Trophoblast cell (in vitro differentiated cells and primary cell): ENCODE measurements at regions not wholly inside any gene's neighbourhood (a gene's known extent, or its start where the extent isn't known, plus 50 kb on each side); places are given as distances from the start of the nearest gene placed in this dataset.

Experiments
- DNase-seq, 2 donors: peaks; one replicate each; pipeline ENCODE4 v3.0.0-alpha.2; 2016
- H2AFZ ChIP-seq: 2 replicates; pipeline ENCODE4 v1.6.1; 2013; ENCODE audit warnings: low read length, moderate library complexity, mild to moderate bottlenecking; ENCODE audit not compliant: insufficient read depth, poor library complexity
- H2AK5ac ChIP-seq: 2 replicates; pipeline ENCODE4 v1.6.1; 2013; ENCODE audit warnings: mild to moderate bottlenecking, low read length
- H2BK120ac ChIP-seq: 2 replicates; pipeline ENCODE4 v1.6.1; 2013; ENCODE audit warnings: low read length, mild to moderate bottlenecking, moderate library complexity; ENCODE audit not compliant: insufficient read depth, poor library complexity
- H2BK12ac ChIP-seq: 2 replicates; pipeline ENCODE4 v1.6.1; 2013; ENCODE audit warnings: mild to moderate bottlenecking, low read length, moderate library complexity
- H2BK5ac ChIP-seq: 2 replicates; pipeline ENCODE4 v1.6.1; 2013; ENCODE audit warnings: low read length, low read depth, moderate library complexity, mild to moderate bottlenecking; ENCODE audit not compliant: poor library complexity
- H3K14ac ChIP-seq: 2 replicates; pipeline ENCODE4 v1.6.1; 2013; ENCODE audit warnings: mild to moderate bottlenecking, low read length
- H3K18ac ChIP-seq: 2 replicates; pipeline ENCODE4 v1.6.1; 2013; ENCODE audit warnings: mild to moderate bottlenecking, low read length
- H3K23ac ChIP-seq: 2 replicates; pipeline ENCODE4 v1.6.1; 2013; ENCODE audit warnings: low read length
- H3K27ac ChIP-seq: 2 replicates; pipeline ENCODE4 v1.5.1; 2013; ENCODE audit warnings: low read depth, mild to moderate bottlenecking, inconsistent platforms, low read length, moderate library complexity
- H3K27me3 ChIP-seq: 2 replicates; pipeline ENCODE4 v1.6.1; 2013; ENCODE audit warnings: inconsistent platforms, mild to moderate bottlenecking, low read length, moderate library complexity; ENCODE audit not compliant: insufficient read depth
- H3K36me3 ChIP-seq, 2 experiments: 1 replicate in 1 of 2; 2 replicates in 1 of 2; pipeline ENCODE4 v1.6.1; 2013; ENCODE audit warnings: low read length in 2 of 2, mild to moderate bottlenecking in 2 of 2, moderate library complexity in 1 of 2; ENCODE audit not compliant: insufficient read depth in 2 of 2, control insufficient read depth in 1 of 2
- H3K4ac ChIP-seq: 2 replicates; pipeline ENCODE4 v1.6.1; 2013; ENCODE audit warnings: low read depth, mild to moderate bottlenecking, low read length, moderate library complexity
- H3K4me1 ChIP-seq, 2 experiments: 1 replicate in 1 of 2; 2 replicates in 1 of 2; pipeline ENCODE4 v1.6.1; 2013; ENCODE audit warnings: low read length in 2 of 2, mild to moderate bottlenecking in 2 of 2, moderate library complexity in 1 of 2; ENCODE audit not compliant: insufficient read depth in 2 of 2, control insufficient read depth in 1 of 2
- H3K4me2 ChIP-seq: 2 replicates; pipeline ENCODE4 v1.6.1; 2013; ENCODE audit warnings: inconsistent platforms, mild to moderate bottlenecking, low read length, moderate library complexity
- H3K4me3 ChIP-seq: 2 replicates; pipeline ENCODE4 v1.5.1; 2013; ENCODE audit warnings: mild to moderate bottlenecking, low read depth, low read length, inconsistent platforms
- H3K79me1 ChIP-seq: one replicate; pipeline ENCODE4 v1.6.1; 2013; ENCODE audit warnings: low read length
- H3K79me2 ChIP-seq: 2 replicates; pipeline ENCODE4 v1.6.1; 2013; ENCODE audit warnings: low read length, mild to moderate bottlenecking; ENCODE audit not compliant: control insufficient read depth, insufficient read depth, poor library complexity
- H3K9ac ChIP-seq: 2 replicates; pipeline ENCODE4 v1.6.1; 2013; ENCODE audit warnings: mild to moderate bottlenecking, low read length
- H3K9me3 ChIP-seq: 2 replicates; pipeline ENCODE4 v1.6.1; 2013; ENCODE audit warnings: low read depth, mild to moderate bottlenecking, control low read depth, inconsistent platforms, low read length; ENCODE audit not compliant: insufficient read depth
- H4K12ac ChIP-seq: 2 replicates; pipeline ENCODE4 v1.6.1; 2013; ENCODE audit warnings: low read depth, mild to moderate bottlenecking, low read length, moderate library complexity
- H4K8ac ChIP-seq: 2 replicates; pipeline ENCODE4 v1.6.1; 2013; ENCODE audit warnings: low read depth, mild to moderate bottlenecking, low read length, moderate library complexity
- H4K91ac ChIP-seq: one replicate; pipeline ENCODE4 v1.6.1; 2013; ENCODE audit warnings: low read depth, mild to moderate bottlenecking, low read length, moderate library complexity
- WGBS: extraction: QIAGEN DNeasy Blood & Tissue Kit; methylation state at CpG from one replicate; pipeline ENCODE4 v1.1.7; 2013; ENCODE audit warnings: missing lambda C conversion rate; ENCODE audit not compliant: insufficient read length, insufficient coverage; ENCODE audit errors: extremely low coverage; 5-methylcytosine and 5-hydroxymethylcytosine counted together

DNA sequence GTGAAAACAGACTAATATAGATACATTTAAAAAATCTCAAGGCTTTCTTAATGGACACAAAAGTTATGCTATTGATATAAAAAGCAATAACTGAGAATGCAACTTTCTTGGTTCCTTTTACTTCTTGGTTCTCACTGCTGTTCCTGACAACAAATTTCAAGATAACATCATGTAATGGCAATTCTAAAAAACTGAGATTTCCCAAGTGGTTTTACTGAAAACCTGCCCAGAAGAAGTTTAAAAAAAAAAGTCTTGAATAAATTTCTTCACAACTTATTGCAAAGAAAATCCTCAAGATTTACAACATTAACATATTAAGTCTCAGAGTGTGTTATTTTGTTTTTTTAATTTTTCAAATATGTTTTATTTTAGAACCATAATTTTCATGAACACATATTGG is 302.8 kb upstream of the COX7C start:
- H2BK120ac ChIP-seq, result no peak overlapping the region
- H3K79me2 ChIP-seq, result no peaks in the 10 kb centered on the region
- H3K9me3 ChIP-seq, result no peaks in the 10 kb centered on the region
- no peak overlapping the region for H3K4ac ChIP-seq
- no peak overlapping the region for H4K8ac ChIP-seq
- no peak overlapping the region for H3K9ac ChIP-seq
- no peaks in the 10 kb centered on the region for H3K27me3 ChIP-seq
- H2AK5ac ChIP-seq, result no peak overlapping the region
- H3K36me3 ChIP-seq, result peaks cover 0 to 2% of the 10 kb centered on the region in 2 experiments
- no peak overlapping the region for H4K91ac ChIP-seq
- no peak overlapping the region for H2BK5ac ChIP-seq
- H3K4me3 ChIP-seq, result no peak overlapping the region
- H3K4me2 ChIP-seq, result no peak overlapping the region
- H3K4me1 ChIP-seq, result no peaks in the 10 kb centered on the region
- H3K14ac ChIP-seq, result no peak overlapping the region
- no peak overlapping the region for H4K12ac ChIP-seq
- no peak for DNase-seq
- no peaks in the 10 kb centered on the region for H3K79me1 ChIP-seq
- H3K18ac ChIP-seq, result no peak overlapping the region
- no peak overlapping the region for H2BK12ac ChIP-seq
- H2AFZ ChIP-seq, result no peak overlapping the region
- H3K27ac ChIP-seq, result no peak overlapping the region
- H3K23ac ChIP-seq, result no peak overlapping the region

DNA sequence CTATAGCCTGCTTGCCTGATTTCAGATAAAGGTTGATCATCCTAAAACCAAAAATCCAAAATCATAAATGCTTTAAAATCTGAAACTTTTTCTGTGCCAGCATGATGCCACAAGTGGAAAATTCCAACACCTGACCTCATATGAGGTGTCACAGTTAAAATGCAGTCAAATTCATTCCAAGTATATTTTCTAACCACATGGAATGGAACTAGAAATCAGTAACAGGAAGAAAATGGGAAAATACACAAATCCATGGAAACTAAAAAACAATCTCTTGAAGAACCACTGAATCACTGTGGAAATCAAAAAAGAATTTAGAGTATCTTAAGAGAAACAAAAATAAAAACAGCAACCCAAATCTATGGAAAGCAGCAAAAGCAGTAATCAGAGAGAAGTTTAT is 297.5 kb upstream of the COX7C start:
- Histone ChIP-seq H3K4ac (no peak overlapping the region), H3K23ac (no peak overlapping the region), H2AK5ac (no peak overlapping the region), H3K4me3 (no peak overlapping the region), H2BK120ac (no peak overlapping the region), H4K12ac (no peak overlapping the region), H3K14ac (no peak overlapping the region), H3K36me3 (no peaks in the 10 kb centered on the region), H3K9ac (no peak overlapping the region), H3K4me2 (no peak overlapping the region), H3K27ac (no peak overlapping the region), H3K18ac (no peak overlapping the region), H3K4me1 (peaks cover 0 to 2% of the 10 kb centered on the region in 2 experiments), H4K8ac (no peak overlapping the region), H2AFZ (no peak overlapping the region), H2BK12ac (no peak overlapping the region), H3K79me1 (no peaks in the 10 kb centered on the region), H4K91ac (no peak overlapping the region), H2BK5ac (no peak overlapping the region), H3K9me3 (no peaks in the 10 kb centered on the region), H3K79me2 (no peaks in the 10 kb centered on the region), H3K27me3 (no peaks in the 10 kb centered on the region)
- DNase-seq, result peak; percentile 30 to 91

DNA sequence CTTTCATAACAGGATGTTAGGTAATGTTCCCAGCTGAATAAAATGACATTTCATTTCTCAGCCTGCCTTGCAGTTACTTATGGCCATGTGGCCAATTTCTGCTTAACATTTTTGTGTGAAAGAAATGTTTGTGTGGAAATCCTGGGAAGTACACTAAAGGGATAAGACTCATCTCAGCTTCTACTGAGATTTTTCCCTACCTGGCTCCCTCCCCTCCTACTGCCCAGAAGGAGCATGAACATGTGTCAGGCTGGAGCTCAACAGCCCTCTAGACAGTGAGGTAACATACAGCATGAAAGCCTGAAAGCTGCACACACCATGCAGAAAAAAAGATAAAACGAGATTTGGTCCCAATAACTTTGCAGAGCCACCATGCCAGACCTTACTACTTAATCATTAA is 288.4 kb upstream of the COX7C start:
- H2AFZ ChIP-seq, result no peak overlapping the region
- H3K36me3 ChIP-seq, result no peaks in the 10 kb centered on the region
- peak in 1 of 2 donors; percentile 6 for DNase-seq
- H3K27me3 ChIP-seq, result no peaks in the 10 kb centered on the region
- no peak overlapping the region for H2AK5ac ChIP-seq
- H2BK12ac ChIP-seq, result no peak overlapping the region
- no peak overlapping the region for H2BK120ac ChIP-seq
- H3K14ac ChIP-seq, result no peak overlapping the region
- no peak overlapping the region for H4K8ac ChIP-seq
- peaks cover 0 to 2% of the 10 kb centered on the region in 2 experiments for H3K4me1 ChIP-seq
- no peaks in the 10 kb centered on the region for H3K79me1 ChIP-seq
- H3K4ac ChIP-seq, result no peak overlapping the region
- H3K9me3 ChIP-seq, result no peaks in the 10 kb centered on the region
- H3K27ac ChIP-seq, result no peak overlapping the region
- H3K9ac ChIP-seq, result no peak overlapping the region
- no peak overlapping the region for H3K23ac ChIP-seq
- H3K79me2 ChIP-seq, result no peaks in the 10 kb centered on the region
- no peak overlapping the region for H3K18ac ChIP-seq
- no peak overlapping the region for H2BK5ac ChIP-seq
- no CpG with 5 or more reads among the region's 1 CpG for WGBS
- no peak overlapping the region for H4K12ac ChIP-seq
- H3K4me2 ChIP-seq, result no peak overlapping the region
- no peak overlapping the region for H4K91ac ChIP-seq
- H3K4me3 ChIP-seq, result no peak overlapping the region

DNA sequence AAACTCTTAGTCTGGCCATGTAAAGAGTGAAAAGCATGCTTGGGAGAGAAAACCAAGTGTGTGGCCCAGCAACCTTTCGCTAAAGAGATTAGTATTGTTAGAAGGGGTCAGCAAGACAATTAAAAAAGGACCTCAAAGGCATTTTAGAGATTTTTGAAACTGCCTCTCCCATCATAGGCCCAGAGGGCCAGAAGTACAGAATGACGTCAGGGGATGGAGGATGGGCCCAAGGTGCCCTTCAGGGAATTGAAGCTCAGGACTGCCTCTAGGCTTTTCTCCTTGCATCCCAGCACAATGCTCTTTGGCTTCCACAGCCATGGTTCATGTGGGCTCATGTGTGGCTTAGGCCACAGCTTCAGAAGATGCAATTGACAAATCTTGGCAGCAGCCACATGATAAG is 287.0 kb upstream of the COX7C start:
- Histone ChIP-seq H3K36me3 (no peaks in the 10 kb centered on the region), H2AK5ac (no peak overlapping the region), H3K4me2 (no peak overlapping the region), H4K91ac (no peak overlapping the region), H2BK5ac (no peak overlapping the region), H4K8ac (no peak overlapping the region), H3K23ac (no peak overlapping the region), H3K27me3 (no peaks in the 10 kb centered on the region), H4K12ac (no peak overlapping the region), H3K4me1 (no peaks in the 10 kb centered on the region), H3K4me3 (no peak overlapping the region), H3K14ac (no peak overlapping the region), H3K79me1 (no peaks in the 10 kb centered on the region), H2BK120ac (no peak overlapping the region), H3K18ac (no peak overlapping the region), H2BK12ac (no peak overlapping the region), H2AFZ (no peak overlapping the region), H3K4ac (no peak overlapping the region), H3K9ac (no peak overlapping the region), H3K79me2 (no peaks in the 10 kb centered on the region), H3K9me3 (no peaks in the 10 kb centered on the region), H3K27ac (no peak overlapping the region)
- no peak for DNase-seq
- no CpG with 5 or more reads among the region's 2 CpGs for WGBS

DNA sequence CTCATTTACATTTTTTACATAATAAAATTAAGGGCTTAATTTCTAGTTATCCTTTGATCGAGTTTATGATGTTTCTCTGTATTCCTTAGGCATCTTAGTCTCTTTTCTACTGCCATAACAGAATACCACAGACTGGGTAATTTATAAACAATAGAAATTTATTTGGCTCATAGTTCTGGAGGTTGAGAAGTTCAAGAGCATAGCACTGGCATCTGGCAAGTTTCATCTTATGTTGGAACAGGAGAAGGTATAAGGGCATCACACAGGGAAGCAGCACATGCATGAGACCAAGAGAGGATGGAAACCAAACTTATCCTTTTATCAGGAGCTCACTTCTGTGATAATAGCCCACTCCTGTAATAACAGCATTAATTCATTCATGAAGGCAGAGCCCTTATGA is 284.9 kb upstream of the COX7C start:
- Histone ChIP-seq H3K27ac (no peak overlapping the region), H3K4me1 (no peaks in the 10 kb centered on the region), H3K4ac (no peak overlapping the region), H2BK120ac (no peak overlapping the region), H3K36me3 (no peaks in the 10 kb centered on the region), H3K23ac (no peak overlapping the region), H4K91ac (no peak overlapping the region), H4K8ac (no peak overlapping the region), H2BK5ac (no peak overlapping the region), H4K12ac (no peak overlapping the region), H2AFZ (no peak overlapping the region), H3K18ac (no peak overlapping the region), H3K4me3 (no peak overlapping the region), H2BK12ac (no peak overlapping the region), H3K14ac (no peak overlapping the region), H3K79me1 (no peaks in the 10 kb centered on the region), H2AK5ac (no peak overlapping the region), H3K9me3 (no peaks in the 10 kb centered on the region), H3K9ac (no peak overlapping the region), H3K27me3 (no peaks in the 10 kb centered on the region), H3K79me2 (no peaks in the 10 kb centered on the region), H3K4me2 (no peak overlapping the region)
- no CpG with 5 or more reads among the region's 1 CpG for WGBS
- DNase-seq, result no peak
